ENCODE measurements at regions not wholly inside any gene's neighbourhood (a gene's known extent, or its start where the extent isn't known, plus 50 kb on each side); places are given as distances from the start of the nearest gene placed in this dataset.

DNA sequence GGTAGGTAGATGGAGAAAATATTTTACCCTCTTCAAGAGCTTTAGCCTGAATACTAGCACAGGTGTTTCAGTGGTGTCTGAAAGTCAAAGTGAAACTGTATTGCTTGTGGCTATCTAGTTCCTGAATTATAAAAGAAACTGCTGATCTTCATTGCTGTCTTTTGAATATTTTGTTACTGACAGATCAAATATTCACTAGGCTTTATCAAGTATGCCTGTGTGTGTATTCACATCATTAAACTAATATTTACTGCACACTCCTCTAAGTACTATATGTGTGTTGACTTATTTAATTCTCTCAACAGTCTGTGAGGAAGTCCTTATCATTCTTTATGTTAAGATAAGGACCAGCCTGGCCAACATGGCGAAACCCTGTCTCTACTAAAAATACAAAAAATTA lies 139.6 kb downstream of the SOCS6 start:
- DNase-seq, result no peak

GRCh38 chr18:70426818-70427217 lies 138.0 kb downstream of the SOCS6 start:
- no peak for DNase-seq

DNA sequence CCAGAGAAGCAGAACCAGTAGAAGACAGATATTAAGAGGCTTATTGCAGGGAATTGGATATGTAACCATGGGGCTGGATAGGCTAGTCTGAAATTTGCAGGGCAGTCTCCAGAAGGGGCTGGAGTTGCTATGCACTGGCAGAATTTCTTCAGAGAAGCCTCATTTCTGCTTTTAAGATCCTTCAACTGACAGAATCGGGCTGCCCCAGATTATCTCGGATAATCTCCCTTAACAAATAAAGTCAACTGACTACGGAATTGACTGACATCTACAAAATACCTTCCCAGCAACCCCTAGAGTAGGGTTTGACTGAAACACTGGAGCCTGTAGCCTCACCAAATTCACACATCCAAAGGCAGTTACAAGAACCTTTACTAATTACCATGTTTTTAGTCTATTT lies 136.4 kb downstream of the SOCS6 start:
- no peak for DNase-seq

DNA sequence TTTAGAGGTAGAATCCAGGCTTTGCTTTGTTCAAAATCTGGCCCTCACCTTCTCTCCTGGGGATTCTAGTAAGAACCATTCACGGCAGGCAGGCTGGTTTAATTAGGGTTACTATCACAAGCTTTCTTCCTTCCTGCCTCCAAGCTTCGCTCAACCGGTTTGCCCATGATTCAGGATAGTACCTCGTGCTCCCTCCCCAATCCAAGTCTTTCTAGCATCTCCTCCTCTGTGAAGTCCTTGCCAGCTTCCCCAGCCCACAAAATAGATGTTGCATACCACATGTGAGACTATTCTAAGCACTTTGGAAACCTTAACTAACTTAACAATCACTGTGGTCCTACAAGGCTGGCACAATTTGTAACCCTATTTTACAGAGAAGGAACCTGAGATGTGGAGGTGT lies 135.1 kb downstream of the SOCS6 start:
- DNase-seq, result no peak

- no peak for DNase-seq
Measured at GRCh38 chr18:70423120-70423519, 134.3 kb downstream of the SOCS6 start.

GRCh38 chr18:70422391-70422965 lies 133.6 kb downstream of the SOCS6 start:
- no peak for DNase-seq

- DNase-seq, result no peak
Measured at GRCh38 chr18:70421471-70422390, 132.9 kb downstream of the SOCS6 start.

DNA sequence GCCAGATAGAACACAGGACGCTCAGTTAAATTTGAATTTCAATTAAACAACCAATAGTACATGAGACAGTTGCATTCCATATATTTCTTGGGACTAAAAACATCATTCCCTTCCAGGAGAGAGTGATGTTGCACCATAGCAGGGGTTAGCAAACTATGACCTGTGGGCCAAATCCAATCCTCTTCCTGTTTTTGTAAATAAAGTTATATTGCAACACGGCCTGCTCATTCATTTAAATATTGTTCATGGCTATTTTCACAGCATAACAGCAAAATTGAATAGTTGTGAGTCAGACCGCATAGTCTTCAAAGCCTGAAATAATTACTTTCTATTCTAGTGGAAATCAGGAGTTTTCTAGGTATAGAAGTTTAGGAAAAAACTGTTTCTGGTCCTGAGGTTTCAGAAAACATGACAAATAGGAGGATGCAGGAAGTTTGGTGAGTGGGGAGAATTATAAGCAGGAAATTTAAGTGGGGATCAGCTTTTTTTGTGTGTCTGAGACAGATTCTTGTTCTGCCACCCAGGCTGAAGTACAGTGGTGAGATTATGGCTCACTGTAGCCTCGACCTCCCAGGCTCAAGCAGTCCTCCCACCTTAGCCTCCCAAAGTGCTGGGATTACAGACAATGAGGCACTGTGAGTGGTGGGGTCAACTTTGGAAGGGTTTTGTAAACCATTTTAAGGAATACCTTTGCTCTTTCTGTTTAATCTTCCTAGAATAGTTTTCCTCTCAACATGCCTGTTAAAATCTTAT lies 131.5 kb downstream of the SOCS6 start:
- DNase-seq, result no peak

GRCh38 chr18:70419526-70419925 lies 130.7 kb downstream of the SOCS6 start:
- DNase-seq, result no peak

GRCh38 chr18:70418546-70419311 lies 129.9 kb downstream of the SOCS6 start:
- no peak for DNase-seq

DNA sequence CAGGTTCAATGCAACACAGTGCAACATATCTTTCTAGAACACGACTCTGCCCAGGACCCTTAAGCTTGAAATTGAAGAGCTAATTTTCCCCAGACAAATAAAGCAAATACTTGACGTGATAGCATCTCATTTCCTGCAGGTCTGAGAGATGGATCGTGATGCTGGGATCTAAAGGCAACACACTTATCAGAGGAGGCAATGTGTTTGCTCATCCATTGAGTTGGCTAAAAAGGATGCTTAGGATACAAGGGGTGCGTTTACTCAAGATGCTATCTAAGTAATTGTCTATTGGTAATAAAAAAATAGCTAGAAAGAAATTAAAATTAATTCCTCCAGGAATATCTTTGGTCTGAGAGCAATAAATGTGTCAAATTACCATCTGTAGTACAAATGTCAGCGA lies 129.0 kb downstream of the SOCS6 start:
- no peak for DNase-seq

GRCh38 chr18:70416496-70416895 lies 127.7 kb downstream of the SOCS6 start:
- DNase-seq, result no peak

- DNase-seq, result no peak
Measured at GRCh38 chr18:70415823-70416488, 127.1 kb downstream of the SOCS6 start.

DNA sequence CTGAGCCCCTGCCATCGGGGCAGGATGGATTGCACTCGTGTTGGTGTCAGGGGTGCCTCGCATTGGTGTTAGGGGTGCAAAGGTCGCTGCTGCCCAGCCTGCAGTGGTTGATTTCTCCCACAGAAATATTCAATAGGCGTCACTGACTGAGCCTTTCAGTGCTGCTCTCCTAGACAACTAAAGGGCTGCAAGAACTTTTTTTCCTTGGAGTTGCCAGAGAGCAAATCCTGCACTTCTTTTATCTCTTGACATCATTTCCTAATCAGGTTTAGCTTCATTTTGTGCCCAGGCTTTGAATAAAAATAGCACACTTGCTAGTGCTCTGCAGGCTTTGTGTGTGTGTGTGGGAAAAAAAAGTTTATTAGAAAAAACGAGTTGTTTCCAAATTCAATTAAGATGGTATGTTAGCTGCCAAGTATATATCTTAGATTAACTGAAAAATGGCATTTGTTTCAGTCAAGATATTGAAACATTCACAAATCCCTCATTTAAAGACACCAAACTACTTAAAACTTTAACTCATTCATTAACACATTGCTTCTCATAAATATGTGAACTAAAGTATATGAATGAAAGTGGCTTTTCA lies 125.6 kb downstream of the SOCS6 start:
- DNase-seq, result no peak

DNA sequence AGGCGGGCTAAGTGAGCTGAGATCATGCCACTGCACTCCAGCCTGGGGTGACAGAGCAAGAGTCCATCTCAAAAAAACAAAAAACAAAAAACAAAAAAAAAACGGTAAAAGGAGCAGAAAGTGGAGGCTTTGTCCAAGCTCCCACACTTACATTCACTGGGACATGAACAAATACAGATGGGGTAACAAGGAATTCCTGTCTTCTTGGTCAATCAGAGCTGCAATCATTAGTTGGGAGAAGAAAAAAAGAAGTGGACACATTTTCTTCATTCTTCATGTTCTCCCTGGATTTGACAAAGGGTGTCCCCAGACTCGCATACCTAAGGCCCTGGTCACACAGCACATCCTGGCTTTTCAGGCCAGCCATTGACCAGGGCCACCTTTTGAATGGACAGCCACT lies 124.6 kb downstream of the SOCS6 start:
- no peak for DNase-seq

GRCh38 chr18:70411876-70412435 lies 123.1 kb downstream of the SOCS6 start:
- no peak for DNase-seq

DNA sequence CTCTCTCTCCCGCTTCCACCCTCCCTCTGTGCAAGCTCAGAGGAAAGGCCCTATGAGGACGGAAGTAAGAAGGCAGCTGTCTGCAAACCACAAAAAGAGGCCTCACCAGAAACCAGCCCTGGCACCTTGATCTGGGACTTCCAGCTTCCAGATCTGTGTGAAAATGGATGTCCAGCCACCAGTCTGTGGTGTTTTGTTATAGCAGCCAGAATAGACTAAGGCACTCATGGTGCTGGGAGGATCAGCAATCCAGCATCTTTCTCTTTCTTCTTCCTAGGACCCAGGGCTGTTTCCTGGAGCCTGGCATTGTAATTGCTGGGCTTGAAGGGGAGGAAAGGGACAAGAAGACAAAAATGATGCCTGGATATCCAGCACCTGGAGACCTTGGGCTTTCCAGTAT lies 122.5 kb downstream of the SOCS6 start:
- DNase-seq, result no peak

- DNase-seq, result no peak
Measured at GRCh38 chr18:70405052-70405451, 116.2 kb downstream of the SOCS6 start.

DNA sequence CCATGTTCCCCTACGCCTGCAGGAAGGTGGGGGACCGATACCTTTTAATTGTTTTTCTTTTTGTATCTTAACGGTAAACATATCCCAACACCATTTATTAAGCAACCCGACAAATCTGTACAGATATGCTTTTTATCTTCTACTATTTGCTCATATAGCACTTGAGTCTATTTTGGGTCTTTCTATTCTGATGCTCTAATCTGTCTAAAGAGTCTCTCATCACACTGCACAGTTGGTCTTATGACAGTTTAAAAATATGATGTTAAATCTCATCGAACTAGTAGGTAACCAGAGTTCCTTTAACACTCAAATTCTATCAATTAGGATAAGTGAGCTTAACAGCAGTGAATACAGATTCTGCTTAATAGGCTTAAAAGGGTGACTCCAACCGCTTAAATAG lies 111.6 kb downstream of the SOCS6 start:
- no peak for DNase-seq

- DNase-seq, result no peak
Measured at GRCh38 chr18:70398076-70398475, 109.2 kb downstream of the SOCS6 start.

- DNase-seq, result no peak
Measured at GRCh38 chr18:70397259-70397925, 108.5 kb downstream of the SOCS6 start.
